ENCODE measurements at regions not wholly inside any gene's neighbourhood (a gene's known extent, or its start where the extent isn't known, plus 50 kb on each side); places are given as distances from the start of the nearest gene placed in this dataset.
A peak's percentile ranks its signal among the peaks of the same experiment; 100 is the strongest.

- DNase-seq (ENCODE audit: extremely low read depth in 1 of 11, low read depth in 9 of 11, low spot score in 4 of 11), result no peak
Measured at GRCh38 chr1:39106801-39107327, 80.7 kb downstream of the NDUFS5 start.

GRCh38 chr1:39107341-39108290, 81.5 kb downstream of the NDUFS5 start:
- DNase-seq (ENCODE audit: extremely low read depth in 1 of 11, low read depth in 9 of 11, low spot score in 4 of 11), result no peak

GRCh38 chr1:39109644-39110043, 83.5 kb downstream of the NDUFS5 start:
- no peak for DNase-seq (ENCODE audit: extremely low read depth in 1 of 11, low read depth in 9 of 11, low spot score in 4 of 11)

DNA sequence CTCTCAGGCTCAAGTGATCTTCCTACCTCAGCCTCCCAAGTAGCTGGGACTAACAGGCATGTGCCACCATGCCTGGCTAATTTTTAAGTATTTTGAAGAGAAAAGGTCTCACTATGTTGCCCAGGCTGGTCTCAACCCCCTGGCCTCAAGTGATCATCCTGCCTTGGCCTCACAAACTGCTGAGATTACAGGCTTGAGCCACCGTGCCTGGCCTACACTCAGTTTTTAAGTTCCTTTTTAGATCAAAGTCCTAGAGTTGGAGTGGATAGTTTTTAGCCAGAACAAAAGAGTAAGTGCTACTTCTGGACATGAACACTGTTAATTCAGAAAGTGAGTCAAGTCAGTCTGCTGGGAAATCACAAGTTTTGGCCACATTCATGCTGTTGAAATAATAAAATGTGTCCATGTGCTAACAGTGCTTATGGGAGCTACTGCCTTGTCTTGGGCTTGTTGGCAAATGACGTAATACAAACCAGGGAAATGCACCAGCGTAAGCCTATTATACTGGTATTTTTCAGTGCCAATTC, 84.2 kb downstream of the NDUFS5 start:
- no peak for DNase-seq (ENCODE audit: extremely low read depth in 1 of 11, low read depth in 9 of 11, low spot score in 4 of 11)

GRCh38 chr1:39110882-39111281, 84.7 kb downstream of the NDUFS5 start:
- no peak for DNase-seq (ENCODE audit: extremely low read depth in 1 of 11, low read depth in 9 of 11, low spot score in 4 of 11)

DNA sequence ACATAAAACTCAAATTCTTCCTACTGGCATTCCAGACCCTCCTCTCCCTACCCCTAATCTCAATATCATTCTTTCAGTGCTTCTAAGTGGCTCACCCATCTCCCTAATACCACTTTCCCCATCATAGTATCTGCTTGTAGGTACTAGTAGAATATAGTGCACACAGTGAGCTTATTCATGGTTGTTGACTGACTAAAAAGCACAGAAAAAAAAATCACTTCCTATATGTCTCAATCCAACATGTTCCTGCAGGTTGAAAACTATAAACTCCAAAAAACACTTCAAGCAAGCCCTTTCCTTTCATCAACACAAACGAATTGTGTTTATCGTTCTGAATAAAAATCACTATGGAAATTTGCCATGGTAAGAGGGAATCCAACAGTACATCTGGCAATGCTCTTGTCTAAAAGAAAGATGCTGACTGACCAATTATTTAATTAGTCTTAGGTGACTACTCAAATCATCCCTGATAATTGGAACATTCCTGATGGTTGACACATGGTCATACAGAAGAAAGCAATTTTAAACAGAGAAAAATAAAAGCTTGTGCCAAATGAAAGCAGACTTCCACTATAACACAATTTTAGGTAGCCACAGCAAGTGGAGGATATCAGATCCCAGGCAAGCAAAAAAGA, 87.1 kb downstream of the NDUFS5 start:
- DNase-seq (ENCODE audit: extremely low read depth in 1 of 11, low read depth in 9 of 11, low spot score in 4 of 11), result no peak

GRCh38 chr1:39115271-39116110, 89.0 kb upstream of the MACF1 start:
- DNase-seq (ENCODE audit: extremely low read depth in 1 of 11, low read depth in 9 of 11, low spot score in 4 of 11), result no peak

GRCh38 chr1:39116116-39116607, 88.3 kb upstream of the MACF1 start:
- no peak for DNase-seq (ENCODE audit: extremely low read depth in 1 of 11, low read depth in 9 of 11, low spot score in 4 of 11)

- no peak for DNase-seq (ENCODE audit: extremely low read depth in 1 of 11, low read depth in 9 of 11, low spot score in 4 of 11)
Measured at GRCh38 chr1:39116860-39117728, 87.4 kb upstream of the MACF1 start.

DNA sequence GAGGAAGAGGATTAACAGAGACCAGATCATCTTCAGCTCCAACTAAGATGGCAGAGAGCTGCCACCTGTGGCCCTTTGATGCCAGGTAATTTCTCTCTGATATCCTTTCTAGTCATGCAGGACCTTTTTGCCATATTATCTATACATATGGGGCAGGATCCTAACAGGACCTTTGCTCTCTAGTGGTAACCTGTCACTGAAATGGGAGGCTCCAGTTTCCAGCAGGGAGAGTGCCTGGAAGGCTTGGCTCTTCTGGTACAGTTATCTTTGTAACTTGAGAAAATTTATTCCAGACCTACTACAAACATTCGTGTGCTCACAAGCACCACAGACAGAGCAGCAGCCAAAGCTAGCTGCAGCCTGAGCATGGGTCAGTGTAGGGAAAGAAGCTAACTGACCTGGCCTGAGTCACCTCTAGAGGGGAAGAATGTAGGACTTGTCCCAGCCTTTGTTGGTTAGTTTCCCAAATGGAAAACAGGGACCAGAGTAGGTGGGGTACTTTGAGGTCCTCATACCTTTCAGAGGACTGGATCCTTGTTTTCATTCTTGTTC, 86.5 kb upstream of the MACF1 start:
- no peak for DNase-seq (ENCODE audit: extremely low read depth in 1 of 11, low read depth in 9 of 11, low spot score in 4 of 11)

DNA sequence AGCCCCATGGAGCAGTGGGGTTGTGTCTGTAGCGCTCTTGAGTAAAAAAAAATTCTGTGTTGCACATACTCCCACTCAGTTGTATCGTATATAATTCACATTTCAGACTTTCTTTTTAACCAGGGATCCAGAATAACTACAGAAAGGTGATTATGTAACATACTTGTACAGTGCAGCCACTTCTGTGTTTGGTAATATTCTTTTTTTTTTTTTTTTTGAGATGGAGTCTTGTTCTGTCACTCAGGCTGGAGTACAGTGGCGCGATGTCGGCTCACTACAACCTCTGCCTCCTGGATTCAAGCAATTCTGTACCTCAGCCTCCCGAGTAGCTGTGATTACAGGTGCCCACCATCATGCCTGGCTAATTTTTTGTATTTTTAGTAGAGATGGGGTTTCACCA, 82.4 kb upstream of the MACF1 start:
- DNase-seq (ENCODE audit: extremely low read depth in 1 of 11, low read depth in 9 of 11, low spot score in 4 of 11), result no peak

DNA sequence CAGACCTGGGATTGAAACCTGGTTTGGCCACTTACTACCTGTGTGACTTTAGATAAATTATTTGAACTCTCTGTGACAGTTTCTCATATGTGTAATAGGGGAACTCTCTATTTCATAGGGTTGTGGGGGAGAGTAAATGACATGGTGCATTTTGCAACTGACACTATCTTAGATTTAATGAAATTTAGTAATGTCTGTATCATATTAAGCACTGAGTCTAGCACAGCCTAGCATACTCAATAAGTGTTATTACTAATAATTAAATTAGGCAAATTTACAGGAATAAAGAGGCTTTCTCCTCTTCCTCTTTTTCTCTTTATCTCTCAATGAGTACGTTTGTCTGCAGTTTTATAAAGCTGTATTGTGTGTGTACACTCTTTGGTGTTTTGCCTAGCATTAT, 80.2 kb upstream of the MACF1 start:
- DNase-seq (ENCODE audit: extremely low read depth in 1 of 11, low read depth in 9 of 11, low spot score in 4 of 11), result no peak

DNA sequence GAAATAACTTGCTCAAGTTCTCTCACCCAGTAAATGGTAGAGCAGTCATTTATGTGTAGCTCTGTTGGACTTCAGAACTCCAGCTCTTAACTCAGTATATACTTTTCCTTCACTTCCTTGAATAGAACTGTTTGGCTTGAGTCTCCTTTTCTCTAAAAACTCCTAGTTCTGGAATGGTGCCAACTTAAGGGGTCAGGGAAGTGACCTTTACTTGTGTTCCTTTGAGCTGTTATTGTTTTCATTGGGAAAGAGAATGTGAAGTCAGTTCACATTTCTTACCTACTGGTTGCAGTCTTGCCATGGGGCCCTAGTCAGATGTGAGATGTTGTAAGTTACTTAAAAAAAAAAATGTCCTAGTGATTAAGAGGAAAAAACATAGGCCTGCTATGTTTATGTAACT, 77.0 kb upstream of the MACF1 start:
- peak in 6 of 11 donors; percentile 40 to 88 (median 60) for DNase-seq (ENCODE audit: extremely low read depth in 1 of 11, low read depth in 9 of 11, low spot score in 4 of 11)

DNA sequence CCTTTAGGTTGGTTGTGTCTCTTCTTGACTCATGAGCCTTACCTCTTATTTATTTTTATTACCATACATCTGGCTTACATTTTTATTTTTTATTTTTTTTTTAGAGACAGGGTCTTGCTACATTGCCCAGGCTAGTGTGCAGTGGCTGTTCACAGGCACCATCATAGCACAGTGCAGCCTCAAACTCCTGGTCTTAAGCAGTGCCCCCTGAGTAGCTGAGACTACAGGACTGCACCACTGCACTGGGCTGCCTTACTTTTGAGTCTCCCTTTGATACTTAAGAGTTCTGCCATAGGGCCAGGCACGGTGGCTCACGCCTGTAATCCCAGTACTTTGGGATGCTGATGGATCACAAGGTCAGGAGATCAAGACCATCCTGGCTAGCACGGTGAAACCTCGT, 76.4 kb upstream of the MACF1 start:
- DNase-seq (ENCODE audit: extremely low read depth in 1 of 11, low read depth in 9 of 11, low spot score in 4 of 11), result no peak

- DNase-seq (ENCODE audit: extremely low read depth in 1 of 11, low read depth in 9 of 11, low spot score in 4 of 11), result peak in 1 of 11 donors; percentile 62
Measured at GRCh38 chr1:39128959-39129358, 75.5 kb upstream of the MACF1 start.

GRCh38 chr1:39129514-39129913, 75.0 kb upstream of the MACF1 start:
- no peak for DNase-seq (ENCODE audit: extremely low read depth in 1 of 11, low read depth in 9 of 11, low spot score in 4 of 11)

DNA sequence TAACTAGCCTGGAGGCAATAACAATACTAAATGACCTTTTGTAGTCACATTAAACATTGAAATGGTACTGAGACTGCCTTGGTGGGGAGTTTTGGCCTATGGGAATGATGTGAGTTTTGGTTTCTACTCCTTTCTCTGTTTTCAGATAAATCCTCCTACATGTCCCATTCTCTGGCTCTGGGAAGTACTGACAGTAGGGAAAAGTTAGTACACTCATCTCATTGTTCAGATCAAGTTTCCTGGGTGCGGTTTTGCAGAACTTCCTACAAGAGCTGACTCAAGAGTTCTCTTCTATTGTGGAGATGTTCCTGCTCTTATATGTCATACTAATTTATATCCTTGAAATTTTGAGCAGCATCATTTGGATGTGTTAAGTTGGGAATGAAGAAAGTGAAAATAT, 74.2 kb upstream of the MACF1 start:
- no peak for DNase-seq (ENCODE audit: extremely low read depth in 1 of 11, low read depth in 9 of 11, low spot score in 4 of 11)

DNA sequence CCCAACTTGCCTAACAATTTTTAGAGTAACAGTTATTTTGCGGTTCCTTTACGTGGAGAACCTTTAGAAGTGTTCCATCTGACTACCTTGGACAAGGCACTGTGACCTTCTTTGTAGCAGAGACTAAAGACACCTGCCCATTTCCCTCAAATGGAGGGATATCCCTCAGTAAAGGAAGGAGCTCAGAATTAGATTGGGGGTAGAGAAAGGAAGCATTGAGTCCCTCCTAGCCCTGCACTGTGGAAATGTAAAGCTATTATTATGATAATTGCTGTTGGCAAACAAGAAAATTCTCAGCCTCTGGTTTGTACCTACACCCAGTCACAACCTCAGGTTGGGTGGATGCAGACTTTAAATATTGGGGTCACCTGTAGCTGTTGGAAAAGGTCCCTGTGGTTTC, 72.6 kb upstream of the MACF1 start:
- DNase-seq (ENCODE audit: extremely low read depth in 1 of 11, low read depth in 9 of 11, low spot score in 4 of 11), result no peak
